Activated T-helper 1 cell treated with Interleukin-2 at 50 U/mL for 16 hours (primary cell): ENCODE measurements at regions not wholly inside any gene's neighbourhood (a gene's known extent, or its start where the extent isn't known, plus 50 kb on each side); places are given as distances from the start of the nearest gene placed in this dataset.

Experiments
- DNase-seq: peaks from one replicate; pipeline ENCODE4 v3.0.0-alpha.2; 2020; ENCODE audit warnings: low read depth

- DNase-seq: no peak
Observed at GRCh38 chr4:81667539-81667938, 195.8 kb upstream of the RASGEF1B start.

GRCh38 chr4:81666491-81666890 is 194.8 kb upstream of the RASGEF1B start:
- DNase-seq: no peak

GRCh38 chr4:81665649-81666048 is 193.9 kb upstream of the RASGEF1B start:
- no peak for DNase-seq

GRCh38 chr4:81665045-81665444 is 193.3 kb upstream of the RASGEF1B start:
- no peak for DNase-seq

- no peak for DNase-seq
Observed at GRCh38 chr4:81664079-81664478, 192.4 kb upstream of the RASGEF1B start.

GRCh38 chr4:81663368-81663767 is 191.7 kb upstream of the RASGEF1B start:
- no peak for DNase-seq

- DNase-seq: no peak
Observed at GRCh38 chr4:81659051-81659450, 187.3 kb upstream of the RASGEF1B start.

GRCh38 chr4:81652069-81652478 is 180.4 kb upstream of the RASGEF1B start:
- no peak for DNase-seq

- DNase-seq: no peak
Observed at GRCh38 chr4:81651243-81651899, 179.7 kb upstream of the RASGEF1B start.

- no peak for DNase-seq
Observed at GRCh38 chr4:81650606-81651242, 179.0 kb upstream of the RASGEF1B start.

- no peak for DNase-seq
Observed at GRCh38 chr4:81648576-81649275, 177.0 kb upstream of the RASGEF1B start.

GRCh38 chr4:81647388-81647787 is 175.7 kb upstream of the RASGEF1B start:
- DNase-seq: no peak

- no peak for DNase-seq
Observed at GRCh38 chr4:81642543-81642942, 170.8 kb upstream of the RASGEF1B start.

- no peak for DNase-seq
Observed at GRCh38 chr4:81639248-81639647, 167.5 kb upstream of the RASGEF1B start.

- DNase-seq: no peak
Observed at GRCh38 chr4:81638698-81639097, 167.0 kb upstream of the RASGEF1B start.

GRCh38 chr4:81635739-81636138 is 164.0 kb upstream of the RASGEF1B start:
- DNase-seq: no peak

- DNase-seq: no peak
Observed at GRCh38 chr4:81634766-81635549, 163.3 kb upstream of the RASGEF1B start.

- DNase-seq: no peak
Observed at GRCh38 chr4:81634165-81634564, 162.5 kb upstream of the RASGEF1B start.

GRCh38 chr4:81632581-81633299 is 161.0 kb upstream of the RASGEF1B start:
- DNase-seq: no peak

- no peak for DNase-seq
Observed at GRCh38 chr4:81631958-81632441, 160.3 kb upstream of the RASGEF1B start.

- DNase-seq: no peak
Observed at GRCh38 chr4:81629366-81629765, 157.7 kb upstream of the RASGEF1B start.

- DNase-seq: no peak
Observed at GRCh38 chr4:81628489-81628888, 156.8 kb upstream of the RASGEF1B start.
